HK-2 (cell line): ENCODE measurements at regions not wholly inside any gene's neighbourhood (a gene's known extent, or its start where the extent isn't known, plus 50 kb on each side); places are given as distances from the start of the nearest gene placed in this dataset.

ENCODE experiments used
- DNase-seq: peaks from one replicate; pipeline ENCODE4 v3.0.0-alpha.2; 2018; ENCODE audit not compliant: unreplicated experiment

DNA sequence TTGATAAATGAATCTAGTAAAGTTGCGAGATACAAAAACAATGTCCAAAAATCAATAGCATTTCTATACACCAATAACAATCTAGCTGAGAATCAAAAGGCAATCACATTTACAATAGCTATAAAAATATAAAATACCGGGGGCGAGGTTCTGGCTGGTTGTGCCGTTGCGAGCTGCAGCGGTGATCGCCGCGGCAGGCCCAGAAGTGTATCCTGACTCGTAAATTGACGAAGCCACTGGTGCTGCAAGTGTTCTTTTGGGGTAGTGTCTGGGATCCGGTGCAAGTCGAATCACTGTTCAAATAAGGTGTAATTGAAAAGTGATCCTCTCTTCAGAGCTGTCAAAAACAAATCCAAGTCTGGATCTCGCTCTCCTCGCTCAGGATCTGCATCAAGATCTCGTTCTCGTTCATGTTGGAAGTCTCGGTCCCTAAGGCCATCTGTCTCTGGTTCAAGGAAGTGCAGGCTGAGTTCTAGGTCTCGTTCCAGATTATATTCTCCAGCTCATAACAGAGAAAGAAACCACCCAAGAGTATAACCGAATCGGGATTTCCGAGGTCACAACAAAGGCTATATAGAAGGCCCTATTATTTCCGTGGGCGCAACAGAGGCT lies 80.1 kb upstream of the STT3B start:
- no peak for DNase-seq

GRCh38 chr3:31453430-31453829 lies 79.3 kb upstream of the STT3B start:
- no peak for DNase-seq

DNA sequence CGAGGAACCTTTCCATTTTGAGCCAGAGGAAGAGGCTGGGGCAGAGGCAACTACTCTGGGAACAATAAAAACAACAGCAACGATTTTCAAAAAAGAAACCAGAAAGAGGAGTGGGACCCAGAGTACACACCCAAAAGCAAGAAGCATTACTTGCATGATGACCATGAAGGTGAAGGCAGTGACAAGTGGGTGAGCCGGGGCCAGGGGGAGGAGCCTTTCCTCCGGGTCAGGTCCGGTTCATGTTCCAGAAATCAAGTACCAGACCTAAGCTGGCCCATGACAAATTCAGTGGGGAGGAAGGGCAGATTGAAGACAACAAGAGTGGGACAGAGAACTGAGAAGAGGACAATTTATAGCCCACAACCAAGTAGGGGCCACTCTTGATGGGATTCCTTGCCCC lies 77.2 kb upstream of the STT3B start:
- no peak for DNase-seq

DNA sequence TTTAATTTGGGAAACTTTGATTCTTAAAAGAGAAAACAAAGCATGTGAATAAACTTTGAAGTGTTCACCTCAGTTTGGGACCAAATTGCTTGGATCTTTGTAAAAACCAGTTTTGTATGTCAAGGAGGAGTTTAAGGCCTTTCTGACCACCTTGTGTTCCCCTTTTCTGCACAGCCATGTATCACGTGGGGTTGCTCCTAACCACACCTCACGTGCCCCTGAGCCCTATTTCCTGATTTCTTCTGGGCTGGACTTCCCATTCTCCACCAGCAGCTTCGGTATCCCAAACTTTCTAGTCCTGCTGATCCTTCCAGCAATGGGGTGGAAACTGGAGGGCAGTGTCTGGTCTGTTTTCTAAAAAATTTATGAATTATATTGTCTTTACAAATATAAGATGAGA lies 76.4 kb upstream of the STT3B start:
- DNase-seq = no peak

DNA sequence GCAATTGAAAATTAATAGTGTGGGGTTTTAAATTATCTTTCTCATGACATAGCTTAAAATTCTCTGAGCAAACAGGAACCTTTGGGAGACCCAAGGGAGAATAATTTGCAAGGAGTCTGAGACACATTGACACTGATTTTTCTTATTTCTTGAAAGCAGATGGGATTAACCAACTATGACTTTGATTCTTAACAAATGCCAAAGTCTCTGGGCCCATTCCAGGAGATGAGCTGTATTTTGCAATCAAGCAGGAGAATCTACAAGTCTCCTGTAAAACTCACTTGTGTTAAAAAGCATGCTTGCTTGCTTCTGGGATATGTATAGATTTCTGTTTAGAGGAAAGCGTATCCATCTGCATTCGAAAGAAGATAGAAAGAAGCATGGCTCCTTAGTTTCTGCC lies 71.3 kb upstream of the STT3B start:
- no peak for DNase-seq

GRCh38 chr3:31462050-31462569 lies 70.6 kb upstream of the STT3B start:
- DNase-seq = no peak

DNA sequence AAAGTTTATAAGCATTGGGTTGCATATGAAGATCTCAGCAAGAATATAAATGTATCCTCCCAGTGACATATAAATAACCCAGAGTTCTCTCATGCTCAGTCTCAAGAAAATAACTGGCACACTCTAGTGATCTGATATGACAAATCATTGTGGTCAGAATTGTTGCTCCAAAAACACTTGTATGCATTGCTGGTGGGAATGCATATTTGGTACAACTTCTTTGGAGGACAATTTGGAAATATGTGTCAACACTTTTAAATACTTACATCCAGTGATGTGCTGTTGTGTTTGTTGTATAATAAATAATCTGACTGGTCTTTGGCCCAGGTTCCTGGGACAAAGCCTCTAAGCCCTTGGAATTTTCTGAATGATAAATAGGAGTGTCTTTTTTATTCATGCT lies 66.7 kb upstream of the STT3B start:
- DNase-seq = no peak

DNA sequence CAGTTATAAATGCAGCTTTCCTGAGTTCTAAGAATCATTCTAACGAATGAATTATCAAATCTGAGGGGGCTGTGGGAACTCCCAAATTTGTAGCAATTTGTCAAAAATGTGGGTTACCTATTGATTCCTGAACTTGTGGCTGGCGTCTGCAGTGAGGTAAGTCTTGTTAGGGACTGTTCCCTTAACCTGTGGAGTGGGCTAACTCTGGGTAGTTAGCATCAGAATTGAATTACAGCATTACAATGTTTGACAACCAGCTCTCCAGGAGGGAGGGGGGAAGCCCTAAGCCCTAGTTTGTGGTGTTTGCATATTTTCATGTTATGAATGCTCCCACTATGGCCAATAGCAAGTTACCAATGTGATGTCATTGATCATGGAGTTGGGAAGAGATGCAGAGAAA lies 65.9 kb upstream of the STT3B start:
- DNase-seq = no peak

GRCh38 chr3:31468433-31468832 lies 64.3 kb upstream of the STT3B start:
- no peak for DNase-seq

GRCh38 chr3:31469385-31469784 lies 63.3 kb upstream of the STT3B start:
- DNase-seq = no peak

GRCh38 chr3:31472479-31473390 lies 60.0 kb upstream of the STT3B start:
- peak; percentile 38 for DNase-seq

- DNase-seq = no peak
Observed at GRCh38 chr3:31476209-31476608, 56.5 kb upstream of the STT3B start.

DNA sequence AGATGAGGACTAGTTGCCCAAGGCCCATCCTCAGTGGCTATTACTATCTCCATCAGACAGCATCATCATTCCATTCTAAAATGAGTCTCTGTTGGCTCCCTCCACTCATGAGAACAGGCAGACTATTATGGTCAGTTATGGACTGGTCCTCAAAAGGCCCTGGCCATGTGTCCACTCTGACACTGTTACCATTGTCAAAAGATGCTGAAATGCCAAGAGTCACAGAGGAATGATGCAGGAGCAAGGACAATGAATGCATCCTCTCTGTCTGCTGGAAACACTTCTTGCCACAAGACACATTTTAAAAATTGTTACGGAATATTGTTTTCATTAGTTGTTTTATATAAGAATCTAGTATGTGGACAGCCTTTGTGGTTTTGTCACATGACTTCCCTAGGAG lies 53.3 kb upstream of the STT3B start:
- no peak for DNase-seq

GRCh38 chr3:31481697-31482096 lies 51.0 kb upstream of the STT3B start:
- no peak for DNase-seq

GRCh38 chr3:31482493-31483200 lies 50.1 kb upstream of the STT3B start:
- no peak for DNase-seq
